GM19099 (cell line): ENCODE measurements at regions not wholly inside any gene's neighbourhood (a gene's known extent, or its start where the extent isn't known, plus 50 kb on each side); places are given as distances from the start of the nearest gene placed in this dataset.

Experiments
- POLR2A ChIP-seq: IDR thresholded peaks from 3 replicates; pipeline ENCODE4 v1.6.1; 2011; ENCODE audit warnings: low read depth; ENCODE audit not compliant: insufficient read length; ENCODE audit errors: extremely low read depth

DNA sequence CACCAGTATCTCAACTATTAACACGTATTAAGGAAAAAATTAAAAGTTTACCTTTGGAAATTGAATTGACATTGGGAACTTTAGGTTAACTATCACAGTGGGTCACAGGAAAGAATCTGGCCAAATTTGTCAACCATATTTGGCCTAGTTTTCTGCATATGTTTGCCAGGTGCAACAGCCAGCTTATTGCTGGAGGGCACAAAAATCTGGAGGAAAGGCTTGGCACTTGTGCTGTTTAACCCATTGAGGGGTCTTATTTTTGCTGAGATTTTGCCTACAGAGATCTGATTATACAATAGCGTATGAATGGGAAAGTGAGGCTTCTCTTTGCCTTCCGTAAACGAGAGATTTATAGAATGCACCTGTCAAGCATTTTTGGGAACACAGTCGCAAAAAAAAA is 190.4 kb downstream of the PRL start:
- no peak for TF ChIP-seq POLR2A

DNA sequence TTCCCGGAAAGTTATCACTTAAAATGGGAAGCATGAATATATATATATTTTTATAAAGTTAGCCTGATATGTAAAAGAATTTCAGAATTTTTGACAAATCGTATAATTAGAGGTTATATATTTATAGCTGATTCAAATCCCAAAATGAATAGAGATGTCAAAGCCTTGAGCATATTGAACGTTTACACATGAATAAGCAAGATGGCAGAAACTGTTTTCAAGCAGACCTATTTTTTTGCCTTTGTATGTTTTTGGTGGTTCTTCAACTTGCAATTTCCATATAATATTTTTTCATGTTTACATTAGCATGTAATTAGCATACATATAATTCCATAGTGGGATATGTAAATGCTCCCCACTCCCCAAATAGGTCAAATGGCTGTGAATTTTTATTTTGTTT is 189.9 kb downstream of the PRL start:
- no peak for TF ChIP-seq POLR2A

DNA sequence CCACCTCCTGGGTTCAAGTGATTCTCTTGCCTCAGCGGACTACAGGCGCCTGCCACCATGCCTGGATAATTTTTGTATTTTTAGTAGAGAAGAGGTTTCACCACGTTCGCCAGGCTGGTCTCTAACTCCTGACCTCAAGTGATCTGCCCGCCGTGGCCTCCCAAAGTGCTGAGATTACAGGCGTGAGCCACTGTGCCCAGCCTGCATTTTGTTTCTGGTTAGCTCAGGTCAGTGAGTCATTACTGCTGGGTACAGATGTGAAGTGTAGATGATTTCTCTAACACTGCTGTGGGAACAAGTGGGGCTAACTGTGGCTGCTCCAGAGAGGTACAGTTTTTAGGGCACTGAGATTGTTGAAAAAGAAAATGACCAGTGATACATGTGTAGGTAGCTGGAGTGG is 188.6 kb downstream of the PRL start:
- no peak for TF ChIP-seq POLR2A

DNA sequence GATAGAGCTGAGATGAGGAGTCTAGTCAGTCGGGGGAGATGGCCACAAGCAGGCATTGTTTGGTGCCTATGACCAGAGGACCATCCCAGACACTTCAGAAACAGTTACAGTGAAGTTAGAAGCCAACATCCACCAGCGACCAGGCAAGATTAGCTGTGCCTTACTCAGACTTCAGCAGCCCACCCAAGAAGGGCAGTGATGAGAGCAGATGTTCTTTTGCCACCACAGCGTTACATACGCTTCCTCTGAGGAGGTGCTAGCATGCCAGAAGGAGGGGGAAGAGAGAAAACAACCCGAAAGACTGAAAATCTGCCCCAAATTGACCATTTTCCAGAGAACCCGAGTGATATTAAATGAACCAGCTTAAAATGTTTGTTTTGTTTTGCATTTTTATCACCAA is 186.8 kb downstream of the PRL start:
- TF ChIP-seq POLR2A = no peak

DNA sequence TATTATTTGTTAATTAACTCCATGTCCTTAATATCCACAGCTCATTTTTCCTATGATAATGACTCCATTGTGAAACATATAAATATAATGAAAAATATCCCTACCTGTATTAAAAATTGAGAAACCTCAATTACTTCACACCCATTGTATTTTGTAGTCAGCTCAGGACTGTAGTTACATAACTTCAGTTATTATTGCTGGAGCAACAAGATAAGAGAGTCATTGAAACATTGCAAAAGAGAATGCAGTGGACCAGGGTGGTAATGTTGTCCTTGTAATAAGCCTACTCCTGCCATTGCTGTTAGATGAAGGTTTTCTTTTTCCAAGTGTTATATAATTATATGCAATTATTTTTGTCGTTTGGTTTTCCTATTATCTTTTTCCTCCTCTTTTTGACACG is 184.4 kb downstream of the PRL start:
- no peak for TF ChIP-seq POLR2A

DNA sequence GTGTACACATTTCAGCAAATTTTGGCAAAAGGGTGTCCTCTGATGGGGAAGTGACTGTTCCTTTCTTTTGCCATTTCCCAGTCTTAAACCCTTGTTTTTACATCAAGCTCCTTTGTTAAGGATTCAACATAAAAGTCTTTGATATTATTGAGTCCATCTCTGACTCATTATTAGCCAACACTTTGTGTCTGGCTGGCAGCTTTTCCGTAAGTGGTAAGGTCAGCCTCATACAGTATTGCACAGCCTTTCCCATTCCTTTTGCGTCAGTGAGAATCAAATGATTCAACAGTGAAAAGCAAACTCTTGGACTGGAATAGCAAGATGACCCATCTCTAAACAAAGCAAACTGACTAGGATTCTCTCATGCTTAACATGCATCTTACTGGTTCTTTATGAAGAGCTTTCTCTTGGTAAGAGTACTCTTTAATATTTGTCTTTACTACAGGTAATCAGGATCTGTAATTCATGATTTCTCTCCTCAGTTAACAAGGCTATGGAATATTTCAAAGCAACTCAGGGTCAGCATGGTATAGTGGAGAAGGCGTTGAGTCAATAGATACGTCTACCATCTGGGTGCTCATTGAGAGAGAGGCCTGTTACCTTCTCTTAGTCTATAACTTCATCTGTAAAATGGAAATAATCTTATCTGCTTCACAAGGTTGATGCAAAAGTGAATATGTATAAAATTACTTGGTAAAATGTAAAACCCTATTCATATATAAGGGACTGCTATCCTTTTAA is 183.6 kb downstream of the PRL start:
- no peak for TF ChIP-seq POLR2A

DNA sequence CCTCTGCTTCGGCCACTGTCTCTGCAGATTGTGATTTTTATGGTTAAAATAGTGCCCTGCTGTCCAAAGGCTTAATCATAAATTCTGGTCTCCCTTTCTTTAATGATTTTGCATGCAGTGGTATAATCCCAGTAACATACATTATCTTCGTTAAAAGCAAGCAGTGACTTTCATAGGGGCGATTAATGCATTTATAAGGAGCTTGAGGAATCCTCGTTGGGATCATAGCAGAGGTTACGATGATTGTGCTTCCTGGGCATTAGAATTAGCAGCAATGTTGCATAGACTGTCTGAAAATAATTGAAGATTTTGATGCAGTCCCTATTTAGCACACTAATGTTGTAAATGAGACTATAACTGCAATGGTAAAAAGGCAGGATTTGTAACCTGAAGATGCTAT is 181.3 kb downstream of the PRL start:
- no peak for TF ChIP-seq POLR2A

DNA sequence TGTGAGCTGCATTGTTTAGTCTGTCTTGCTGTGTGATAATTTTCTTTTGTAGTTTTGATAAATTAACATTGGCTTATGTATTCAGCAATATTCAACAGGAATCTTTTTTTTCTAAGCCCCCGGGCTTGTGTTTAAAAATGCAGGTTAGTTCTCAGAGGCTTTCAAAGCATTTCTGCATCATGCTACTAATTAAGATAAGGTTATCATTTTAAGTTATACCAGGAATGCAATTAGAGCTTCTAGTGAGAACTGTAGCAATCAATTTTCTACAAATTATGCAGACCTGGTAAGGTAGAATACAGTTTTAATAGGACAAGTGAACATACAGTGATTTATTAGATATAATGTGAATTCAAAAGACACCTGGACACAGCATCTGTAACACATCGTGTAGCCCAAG is 179.2 kb downstream of the PRL start:
- no peak for TF ChIP-seq POLR2A

DNA sequence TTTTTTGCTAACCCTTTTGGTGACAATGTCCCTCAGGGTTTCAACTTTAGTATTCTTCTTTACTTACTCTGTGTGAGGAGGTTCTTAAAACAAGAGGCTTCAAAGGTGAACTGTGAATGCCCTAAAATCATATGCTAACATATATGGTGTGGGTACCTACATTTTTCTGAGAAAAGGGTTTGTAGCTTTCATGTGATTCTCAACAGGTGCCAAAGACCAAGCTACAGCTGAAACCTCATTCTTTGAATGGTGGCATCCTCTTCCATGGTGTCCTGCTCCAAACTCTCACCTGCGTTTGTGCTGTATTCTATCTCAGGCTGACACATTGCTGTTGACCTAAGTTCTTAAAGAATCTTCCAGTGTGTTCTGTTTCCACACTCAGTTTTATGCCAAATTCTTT is 177.3 kb downstream of the PRL start:
- no peak for TF ChIP-seq POLR2A

DNA sequence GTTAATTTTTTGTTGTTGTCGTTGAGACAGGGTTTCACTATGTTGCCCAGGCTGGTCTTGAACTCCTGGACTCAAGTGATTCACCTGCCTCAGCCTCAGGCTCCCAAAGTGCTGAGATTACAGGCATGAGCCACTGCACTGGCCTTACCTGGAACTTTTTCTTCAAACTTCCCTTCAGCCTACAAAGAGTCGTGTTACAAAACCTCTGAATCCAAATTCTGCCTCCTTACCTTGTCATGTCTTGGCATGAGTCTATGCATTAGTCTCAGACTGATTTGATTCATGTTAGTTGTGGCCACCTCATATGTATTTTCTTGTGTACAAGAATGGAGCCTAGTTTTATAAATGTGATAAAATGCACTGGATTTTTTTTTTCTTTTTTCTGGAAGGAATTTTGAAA is 172.1 kb downstream of the PRL start:
- TF ChIP-seq POLR2A = no peak

DNA sequence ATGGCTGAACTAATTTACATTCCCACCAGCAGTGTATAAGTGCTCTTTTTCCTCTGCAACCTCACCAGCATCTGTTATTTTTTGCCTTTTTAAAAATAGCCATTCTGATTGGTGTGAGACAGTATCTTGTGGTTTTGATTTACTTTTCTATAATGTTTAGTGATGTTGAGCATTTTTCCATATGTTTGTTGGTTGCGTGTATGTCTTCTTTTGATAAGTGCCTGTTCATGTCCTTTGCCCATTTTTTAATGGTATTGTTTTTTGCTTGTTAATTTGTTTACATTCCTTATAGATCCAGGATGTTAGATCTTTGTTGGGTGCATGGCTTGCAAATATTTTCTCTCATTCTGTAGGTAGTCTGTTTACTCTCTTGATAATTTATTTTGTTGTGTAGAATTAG is 169.9 kb downstream of the PRL start:
- no peak for TF ChIP-seq POLR2A

DNA sequence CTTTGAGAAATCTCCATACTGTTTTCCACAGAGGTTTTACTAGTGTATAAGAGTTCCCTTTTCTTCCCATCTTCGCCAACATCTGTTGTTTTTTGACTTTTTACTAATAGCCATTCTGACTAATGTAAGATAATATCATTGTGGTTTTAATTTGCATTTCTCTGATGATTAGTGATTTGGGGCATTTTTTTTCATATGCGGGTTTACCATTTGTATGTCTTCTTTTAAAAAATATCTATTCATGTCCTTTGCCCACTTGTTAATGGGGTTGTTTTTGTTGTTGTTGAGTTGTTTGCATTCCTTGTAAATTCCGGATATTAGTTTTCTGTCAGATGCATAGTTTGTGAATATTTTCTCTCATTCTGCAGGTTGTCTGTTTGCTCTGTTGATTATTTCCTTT is 167.1 kb downstream of the PRL start:
- TF ChIP-seq POLR2A = no peak

DNA sequence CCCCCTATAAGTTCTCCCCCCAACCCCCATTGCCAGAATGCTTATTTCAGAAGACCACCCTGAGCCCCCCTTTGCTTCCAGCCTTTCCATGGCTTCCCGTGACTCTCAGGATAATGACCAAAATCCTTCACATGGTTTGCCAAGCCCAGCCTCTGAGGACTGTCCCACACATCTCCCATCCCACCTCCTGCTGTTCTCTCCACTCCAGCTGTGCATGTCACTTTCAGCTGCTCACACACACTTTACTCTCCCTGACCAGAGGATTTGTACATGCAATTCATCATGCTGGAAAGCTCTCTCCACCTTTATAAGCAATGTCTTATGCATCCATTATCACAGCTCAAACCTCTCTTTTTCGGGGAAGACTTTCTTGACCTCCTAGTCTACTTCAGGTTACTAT is 164.2 kb downstream of the PRL start:
- TF ChIP-seq POLR2A = no peak

DNA sequence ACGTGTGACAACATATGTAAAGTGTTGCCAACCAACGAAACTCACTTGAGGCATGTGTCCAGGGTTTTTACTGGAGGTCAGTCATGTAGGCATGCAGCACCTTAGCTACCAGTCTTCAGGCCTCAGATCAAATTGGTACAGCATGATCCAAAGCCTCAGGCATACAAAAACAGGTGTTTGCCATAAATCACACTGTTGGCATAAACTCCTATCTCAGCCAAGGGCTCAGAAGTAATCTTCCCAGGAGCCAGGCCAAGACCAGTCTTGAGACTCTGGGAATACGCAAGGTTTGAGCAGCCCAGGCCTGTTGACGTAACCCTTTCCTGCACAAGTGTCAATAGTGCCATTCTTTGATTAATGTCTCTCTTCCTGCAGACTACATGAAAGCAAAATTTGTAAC is 163.5 kb downstream of the PRL start:
- TF ChIP-seq POLR2A = no peak

DNA sequence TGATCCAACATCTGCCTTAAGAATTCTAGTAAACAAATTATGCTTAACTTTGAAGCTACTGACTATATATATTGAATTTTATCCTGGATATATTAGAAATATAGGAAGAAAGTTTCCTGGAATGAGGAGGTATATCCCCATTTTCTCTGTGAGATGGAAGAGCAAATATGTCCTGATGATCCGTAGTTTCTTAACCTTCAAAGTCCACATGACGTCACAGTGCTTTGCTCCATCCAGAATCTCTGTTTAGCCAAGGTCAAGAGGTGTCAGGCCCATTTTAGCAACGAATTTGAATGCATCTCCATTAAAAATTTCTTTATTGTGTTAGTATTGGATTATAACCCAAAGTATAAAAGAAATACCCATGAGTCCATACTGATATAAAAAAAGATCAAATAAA is 162.5 kb downstream of the PRL start:
- no peak for TF ChIP-seq POLR2A

DNA sequence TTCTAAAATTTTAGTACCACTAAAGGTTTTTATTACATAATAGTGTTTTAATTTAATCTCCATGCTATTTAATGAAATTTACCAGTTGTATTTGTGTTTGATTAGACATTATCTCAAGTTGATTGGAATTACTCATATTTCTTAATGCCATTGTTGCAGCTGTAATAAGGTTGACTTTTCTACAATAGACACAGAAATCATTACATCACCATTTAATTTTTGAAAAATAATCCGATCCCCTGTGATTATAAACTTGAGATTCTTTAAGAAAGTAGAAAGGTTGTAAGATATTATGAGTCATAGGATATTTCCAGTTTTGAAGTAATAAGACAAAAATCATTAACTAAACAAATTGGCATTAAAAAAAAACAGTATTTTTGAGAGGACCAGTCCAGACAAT is 161.4 kb downstream of the PRL start:
- no peak for TF ChIP-seq POLR2A

DNA sequence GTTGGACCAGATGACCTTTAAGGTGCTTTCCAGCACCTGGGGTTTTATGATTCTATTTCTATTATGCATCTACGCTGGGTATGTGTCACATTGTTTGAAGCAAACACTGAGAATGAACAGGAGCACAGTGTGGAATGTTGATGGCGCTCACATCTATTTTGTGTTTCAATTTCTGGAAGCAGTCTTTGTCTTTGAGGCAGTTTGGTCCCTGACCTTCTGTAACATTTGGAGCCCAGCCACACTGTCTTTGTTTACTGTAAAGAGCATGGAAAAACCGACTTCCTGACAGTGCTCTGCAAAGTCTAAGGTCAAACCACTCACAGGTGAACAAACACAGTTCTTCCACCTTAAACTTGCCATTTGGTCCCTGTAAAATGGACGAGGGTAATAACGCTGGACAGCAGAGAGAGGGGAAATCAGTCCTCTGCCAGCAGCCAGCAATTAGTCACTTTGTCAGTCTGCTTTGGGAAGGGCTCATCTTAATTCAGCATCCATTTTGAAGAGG is 155.5 kb downstream of the PRL start:
- TF ChIP-seq POLR2A = no peak
